HCT116 (cell line): ENCODE measurements at regions not wholly inside any gene's neighbourhood (a gene's known extent, or its start where the extent isn't known, plus 50 kb on each side); places are given as distances from the start of the nearest gene placed in this dataset.

Experiments used
- ATAC-seq: fragments of 200-7000 bp; cut with Tn5 transposase; 2 replicates; pipeline ENCODE4 v1.9.1; 2020; ENCODE audit warnings: mild to moderate bottlenecking, moderate library complexity
- BruUV-seq: library from RNA; stranded (reverse); fragments of 400-500 nt; replicated peaks from 2 replicates; lab custom pipeline; 2021; lab: Mats Ljungman, UMichigan
- CTCF ChIA-PET: fragments of 300-600 bp; sonication (Branson Sonifier 250); formaldehyde crosslinking; loops from one replicate; lab custom pipeline; 2021; ENCODE audit warnings: antibody characterized with exemption; lab: Charles Lee
- POLR2A ChIA-PET: fragments of 300-600, 350-600 bp; sonication (Branson Sonifier 250); formaldehyde crosslinking; loops from one replicate; lab custom pipeline; 2021; ENCODE audit warnings: antibody characterized with exemption; lab: Charles Lee
- RAD21 ChIA-PET, 2 experiments: fragments of 300-600 bp; sonication (Branson Sonifier 250); formaldehyde crosslinking; loops; one replicate each; lab custom pipeline; 2023; ENCODE audit warnings: low total read pairs in 2 of 2; ENCODE audit not compliant: uncharacterized antibody in 2 of 2, unreplicated experiment in 2 of 2, low non-redundant PET in 1 of 2; lab: Charles Lee
- DNase-seq: peaks from one replicate; pipeline ENCODE4 v3.0.0-alpha.2; 2010; ENCODE audit warnings: low read depth, low spot score
- H2AFZ ChIP-seq: fragments of 200-600 bp; shearing (Covaris generic), sonication (generic); 2 replicates; pipeline ENCODE4 v1.6.1; 2017; ENCODE audit warnings: low read depth, mixed run types, mixed read lengths, antibody characterized with exemption, low read length; ENCODE audit not compliant: poor library complexity, severe bottlenecking
- H3K27ac ChIP-seq: 2 replicates; pipeline ENCODE4 v1.5.1; 2012; ENCODE audit warnings: low read depth, low read length
- H3K27me3 ChIP-seq: fragments of 200-600 bp; sonication (generic); 2 replicates; pipeline ENCODE4 v1.6.1; 2016; ENCODE audit warnings: mixed run types, low read length, mixed read lengths; ENCODE audit not compliant: insufficient read depth
- H3K36me3 ChIP-seq, 2 experiments: fragments of 200-500 bp in 1 of 2; fragments of 200-600 bp in 1 of 2; sonication (Bioruptor generic) in 1 of 2; sonication (generic) in 1 of 2; 2 replicates each; pipeline versions ENCODE4 v1.5.1 to v1.6.1; 2014 to 2016; ENCODE audit warnings: low read length in 2 of 2, inconsistent platforms in 1 of 2, mixed read lengths in 1 of 2, mixed run types in 1 of 2; ENCODE audit not compliant: insufficient read depth in 2 of 2, control insufficient read depth in 1 of 2
- H3K4me1 ChIP-seq, 2 experiments: fragments of 200-600 bp in 1 of 2; sonication (generic) in 1 of 2; 2 replicates each; pipeline versions ENCODE4 v1.5.1 to v1.6.1; 2012 to 2017; ENCODE audit warnings: low read length in 2 of 2, inconsistent platforms in 1 of 2, mild to moderate bottlenecking in 1 of 2, mixed read lengths in 1 of 2, mixed run types in 1 of 2, moderate library complexity in 1 of 2; ENCODE audit not compliant: insufficient read depth in 2 of 2, control insufficient read depth in 1 of 2
- H3K4me2 ChIP-seq: fragments of 200-600 bp; sonication (generic); 2 replicates; pipeline ENCODE4 v1.6.1; 2017; ENCODE audit warnings: mixed run types, low read length, mixed read lengths
- H3K4me3 ChIP-seq, 2 experiments: fragments of 200-600 bp in 1 of 2; sonication (generic) in 1 of 2; replicated peaks in 1 of 2; 2 replicates each; pipeline ENCODE4 v1.5.1; 2011 to 2016; ENCODE audit warnings: low read length in 2 of 2, control low read depth in 1 of 2, low read depth in 1 of 2, mild to moderate bottlenecking in 1 of 2, mixed read lengths in 1 of 2, mixed run types in 1 of 2
- H3K79me2 ChIP-seq: fragments of 200-600 bp; sonication (generic); 2 replicates; pipeline ENCODE4 v1.6.1; 2017; ENCODE audit warnings: mild to moderate bottlenecking, mixed run types, low read length, moderate library complexity, mixed read lengths; ENCODE audit not compliant: insufficient read depth
- H3K9ac ChIP-seq: fragments of 200-600 bp; sonication (generic); 2 replicates; pipeline ENCODE4 v1.6.1; 2016; ENCODE audit warnings: low read length, mixed read lengths
- H3K9me2 ChIP-seq: fragments of 200-600 bp; sonication (generic), shearing (Covaris generic); 2 replicates; pipeline ENCODE4 v1.6.1; 2017; ENCODE audit warnings: mixed run types, mild to moderate bottlenecking, moderate library complexity; ENCODE audit not compliant: insufficient read depth
- H3K9me3 ChIP-seq, 2 experiments: fragments of 200-500 bp in 1 of 2; fragments of 200-600 bp in 1 of 2; sonication (Bioruptor generic) in 1 of 2; sonication (generic) in 1 of 2; 2 replicates each; pipeline ENCODE4 v1.6.1; 2014 to 2017; ENCODE audit warnings: low read length in 2 of 2, mixed read lengths in 2 of 2, inconsistent platforms in 1 of 2, low read depth in 1 of 2, mild to moderate bottlenecking in 1 of 2, mixed run types in 1 of 2, moderate library complexity in 1 of 2; ENCODE audit not compliant: control insufficient read depth in 1 of 2, insufficient read depth in 1 of 2
- H4K20me1 ChIP-seq: fragments of 200-600 bp; sonication (generic), shearing (Covaris generic); 2 replicates; pipeline ENCODE4 v1.6.1; 2017; ENCODE audit warnings: mixed run types, mild to moderate bottlenecking, moderate library complexity; ENCODE audit not compliant: insufficient read depth
- ATF3 ChIP-seq: IDR thresholded peaks from 2 replicates; pipeline ENCODE4 v1.6.1; 2012
- CBX3 ChIP-seq: IDR thresholded peaks from 2 replicates; pipeline ENCODE4 v1.6.1; 2012; ENCODE audit warnings: low read depth
- CEBPB ChIP-seq: IDR thresholded peaks from 2 replicates; pipeline ENCODE4 v1.6.1; 2012; ENCODE audit warnings: low read depth
- EGR1 ChIP-seq: IDR thresholded peaks from 2 replicates; pipeline ENCODE4 v1.6.1; 2012; ENCODE audit warnings: low read depth
- ELF1 ChIP-seq: IDR thresholded peaks from 2 replicates; pipeline ENCODE4 v1.6.1; 2012; ENCODE audit warnings: low read depth, borderline replicate concordance
- EZH2 ChIP-seq: fragments of 200-600 bp; sonication (generic); IDR thresholded peaks from 2 replicates; pipeline ENCODE4 v1.6.1; 2017; ENCODE audit warnings: antibody characterized with exemption, mixed run types
- EZH2phosphoT487 ChIP-seq: fragments of 200-600 bp; IDR thresholded peaks from 2 replicates; pipeline ENCODE4 v1.6.1; 2018; ENCODE audit warnings: antibody characterized with exemption, borderline replicate concordance
- FOSL1 ChIP-seq: IDR thresholded peaks from 2 replicates; pipeline ENCODE4 v1.6.1; 2012; ENCODE audit warnings: low read depth
- JUND ChIP-seq: IDR thresholded peaks from 2 replicates; pipeline ENCODE4 v1.6.1; 2012
- POLR2A ChIP-seq: IDR thresholded peaks from 2 replicates; pipeline ENCODE4 v1.7.0; 2011; ENCODE audit warnings: borderline replicate concordance; ENCODE audit not compliant: insufficient read depth, insufficient read length; ENCODE audit errors: extremely low read depth
- POLR2AphosphoS5 ChIP-seq: IDR thresholded peaks from 2 replicates; pipeline ENCODE4 v1.6.1; 2011; ENCODE audit warnings: mild to moderate bottlenecking, low read depth, low read length, moderate library complexity
- RAD21 ChIP-seq: IDR thresholded peaks from 2 replicates; pipeline ENCODE4 v1.6.1; 2012; ENCODE audit warnings: low read depth, mild to moderate bottlenecking
- SP1 ChIP-seq: IDR thresholded peaks from 2 replicates; pipeline ENCODE4 v1.6.1; 2012; ENCODE audit warnings: low read depth
- YY1 ChIP-seq: IDR thresholded peaks from 2 replicates; pipeline ENCODE4 v1.6.1; 2011; ENCODE audit warnings: low read length, low read depth, moderate library complexity, mild to moderate bottlenecking; ENCODE audit not compliant: insufficient replicate concordance; ENCODE audit errors: extremely low read depth
- ZBTB33 ChIP-seq: IDR thresholded peaks from 2 replicates; pipeline ENCODE4 v1.6.1; 2011; ENCODE audit warnings: mild to moderate bottlenecking, low read length, moderate library complexity; ENCODE audit not compliant: insufficient replicate concordance; ENCODE audit errors: extremely low read depth
- ZFX ChIP-seq: fragments of 450-650 bp; IDR thresholded peaks from 2 replicates; pipeline ENCODE4 v1.6.1; 2017
- ZNF274 ChIP-seq: fragments of 200-500 bp; sonication (Bioruptor generic); IDR thresholded peaks from 2 replicates; pipeline ENCODE4 v1.6.1; 2014; ENCODE audit warnings: mild to moderate bottlenecking, low read depth, low read length, inconsistent platforms
- intact Hi-C: fragments of 100-400 bp; cut with micrococcal nuclease; formaldehyde crosslinking; loops from 2 replicates; pipeline ENCODE4 v1.10.0; 2022
- TF ChIP-seq, protein P1 (sequence below), 3 experiments: fragments of 200-600 bp in 1 of 3; sonication (generic) in 1 of 3; IDR thresholded peaks in 2 of 3; conservative IDR thresholded peaks in 1 of 3; 2 replicates each; pipeline ENCODE4 v1.5.1; 2012 to 2017; ENCODE audit warnings: low read depth in 2 of 3, low read length in 2 of 3, antibody characterized with exemption in 1 of 3, borderline replicate concordance in 1 of 3, control low read depth in 1 of 3, mild to moderate bottlenecking in 1 of 3, mixed read lengths in 1 of 3, mixed run types in 1 of 3, moderate library complexity in 1 of 3; ENCODE audit not compliant: insufficient read depth in 1 of 3
- TF ChIP-seq, protein P2 (sequence below): IDR thresholded peaks from 2 replicates; pipeline ENCODE4 v1.6.1; 2012; ENCODE audit warnings: low read depth

DNA sequence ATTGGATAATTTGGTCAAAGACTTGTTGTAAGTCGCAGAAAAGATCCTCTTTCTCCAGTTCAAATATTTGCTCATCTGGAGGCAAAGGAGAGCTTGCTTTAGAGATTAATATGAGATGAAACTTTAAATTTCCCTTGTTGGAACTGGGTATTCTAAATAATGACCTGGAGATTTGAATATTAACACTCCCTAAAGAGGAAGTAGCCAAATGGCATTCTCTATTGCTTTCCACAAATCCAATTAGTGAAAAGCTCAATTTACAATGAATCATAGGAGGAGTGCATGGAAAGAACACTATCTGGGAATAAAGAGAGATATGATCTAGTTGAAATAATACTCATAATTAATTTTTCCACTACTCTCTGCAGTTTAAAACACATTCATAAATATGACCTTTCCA lies 641.6 kb upstream of the TENM4 start:
- Histone ChIP-seq H3K9ac (no peak overlapping the region), H3K4me3 (no peak overlapping the region), H3K36me3 (no peaks in the 10 kb centered on the region), H3K79me2 (no peaks in the 10 kb centered on the region)
- CTCF ChIA-PET: no interaction called here
- RAD21 ChIA-PET: no interaction called here
- TF ChIP-seq, protein P1, sequence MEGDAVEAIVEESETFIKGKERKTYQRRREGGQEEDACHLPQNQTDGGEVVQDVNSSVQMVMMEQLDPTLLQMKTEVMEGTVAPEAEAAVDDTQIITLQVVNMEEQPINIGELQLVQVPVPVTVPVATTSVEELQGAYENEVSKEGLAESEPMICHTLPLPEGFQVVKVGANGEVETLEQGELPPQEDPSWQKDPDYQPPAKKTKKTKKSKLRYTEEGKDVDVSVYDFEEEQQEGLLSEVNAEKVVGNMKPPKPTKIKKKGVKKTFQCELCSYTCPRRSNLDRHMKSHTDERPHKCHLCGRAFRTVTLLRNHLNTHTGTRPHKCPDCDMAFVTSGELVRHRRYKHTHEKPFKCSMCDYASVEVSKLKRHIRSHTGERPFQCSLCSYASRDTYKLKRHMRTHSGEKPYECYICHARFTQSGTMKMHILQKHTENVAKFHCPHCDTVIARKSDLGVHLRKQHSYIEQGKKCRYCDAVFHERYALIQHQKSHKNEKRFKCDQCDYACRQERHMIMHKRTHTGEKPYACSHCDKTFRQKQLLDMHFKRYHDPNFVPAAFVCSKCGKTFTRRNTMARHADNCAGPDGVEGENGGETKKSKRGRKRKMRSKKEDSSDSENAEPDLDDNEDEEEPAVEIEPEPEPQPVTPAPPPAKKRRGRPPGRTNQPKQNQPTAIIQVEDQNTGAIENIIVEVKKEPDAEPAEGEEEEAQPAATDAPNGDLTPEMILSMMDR (IDR thresholded peaks at IDR 0.05 in 2 of 3, conservative IDR thresholded peaks at IDR 0.05 in 1 of 3; ENCODE audit: borderline replicate concordance in 1 of 3, insufficient read depth in 1 of 3, low read depth in 2 of 3, low read length in 2 of 3): no peak
- TF ChIP-seq SP1 (no peak), EZH2 (no peak), ZFX (no peak), ELF1 (no peak), EGR1 (no peak), ATF3 (no peak), FOSL1 (no peak), JUND (no peak), CEBPB (no peak), RAD21 (no peak), YY1 (no peak), ZNF274 (no peak), POLR2AphosphoS5 (no peak), ZBTB33 (no peak), CBX3 (no peak), POLR2A (no peak), EZH2phosphoT487 (no peak)
- TF ChIP-seq, protein P2, sequence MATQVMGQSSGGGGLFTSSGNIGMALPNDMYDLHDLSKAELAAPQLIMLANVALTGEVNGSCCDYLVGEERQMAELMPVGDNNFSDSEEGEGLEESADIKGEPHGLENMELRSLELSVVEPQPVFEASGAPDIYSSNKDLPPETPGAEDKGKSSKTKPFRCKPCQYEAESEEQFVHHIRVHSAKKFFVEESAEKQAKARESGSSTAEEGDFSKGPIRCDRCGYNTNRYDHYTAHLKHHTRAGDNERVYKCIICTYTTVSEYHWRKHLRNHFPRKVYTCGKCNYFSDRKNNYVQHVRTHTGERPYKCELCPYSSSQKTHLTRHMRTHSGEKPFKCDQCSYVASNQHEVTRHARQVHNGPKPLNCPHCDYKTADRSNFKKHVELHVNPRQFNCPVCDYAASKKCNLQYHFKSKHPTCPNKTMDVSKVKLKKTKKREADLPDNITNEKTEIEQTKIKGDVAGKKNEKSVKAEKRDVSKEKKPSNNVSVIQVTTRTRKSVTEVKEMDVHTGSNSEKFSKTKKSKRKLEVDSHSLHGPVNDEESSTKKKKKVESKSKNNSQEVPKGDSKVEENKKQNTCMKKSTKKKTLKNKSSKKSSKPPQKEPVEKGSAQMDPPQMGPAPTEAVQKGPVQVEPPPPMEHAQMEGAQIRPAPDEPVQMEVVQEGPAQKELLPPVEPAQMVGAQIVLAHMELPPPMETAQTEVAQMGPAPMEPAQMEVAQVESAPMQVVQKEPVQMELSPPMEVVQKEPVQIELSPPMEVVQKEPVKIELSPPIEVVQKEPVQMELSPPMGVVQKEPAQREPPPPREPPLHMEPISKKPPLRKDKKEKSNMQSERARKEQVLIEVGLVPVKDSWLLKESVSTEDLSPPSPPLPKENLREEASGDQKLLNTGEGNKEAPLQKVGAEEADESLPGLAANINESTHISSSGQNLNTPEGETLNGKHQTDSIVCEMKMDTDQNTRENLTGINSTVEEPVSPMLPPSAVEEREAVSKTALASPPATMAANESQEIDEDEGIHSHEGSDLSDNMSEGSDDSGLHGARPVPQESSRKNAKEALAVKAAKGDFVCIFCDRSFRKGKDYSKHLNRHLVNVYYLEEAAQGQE: no peak
- TF ChIP-seq, all 23 proteins: peak for 0
- Histone ChIP-seq H3K4me2 (no peak overlapping the region), H3K9me2 (no peaks in the 10 kb centered on the region), H2AFZ (no peak overlapping the region), H4K20me1 (no peaks in the 10 kb centered on the region), H3K4me1 (no peaks in the 10 kb centered on the region), H3K9me3 (peaks cover 7 to 29% of the 10 kb centered on the region in 2 experiments; a peak in 2 of 4 replicates), H3K27me3 (no peaks in the 10 kb centered on the region), H3K27ac (no peak overlapping the region)
- intact Hi-C loops: no loop called here
- no peak for DNase-seq
- ATAC-seq: no peak
- POLR2A ChIA-PET: no interaction called here
- BruUV-seq: no TSS peak
